A673 (cell line): ENCODE measurements at regions not wholly inside any gene's neighbourhood (a gene's known extent, or its start where the extent isn't known, plus 50 kb on each side); places are given as distances from the start of the nearest gene placed in this dataset.

Source experiments
- BruUV-seq: library from RNA; stranded (reverse); fragments of 400-500 nt; replicated peaks from 2 replicates; lab custom pipeline; 2021; lab: Mats Ljungman, UMichigan
- CTCF ChIA-PET: fragments of 300-600 bp; sonication (Branson Sonifier 250); formaldehyde crosslinking; loops from one replicate; lab custom pipeline; 2022; ENCODE audit warnings: antibody characterized with exemption; lab: Charles Lee
- POLR2A ChIA-PET: fragments of 300-600 bp; sonication (Branson Sonifier 250); formaldehyde crosslinking; loops from one replicate; lab custom pipeline; 2022; ENCODE audit warnings: antibody characterized with exemption; ENCODE audit not compliant: low non-redundant PET; lab: Charles Lee
- DNase-seq: peaks from one replicate; pipeline ENCODE4 v3.0.0-alpha.2; 2015; ENCODE audit warnings: low spot score
- H3K27ac ChIP-seq: fragments of 200-600 bp; sonication (generic); 2 replicates; pipeline ENCODE4 v1.5.1; 2016; ENCODE audit warnings: mixed run types, low read depth, mild to moderate bottlenecking, mixed read lengths, antibody characterized with exemption, low read length; ENCODE audit not compliant: poor library complexity, severe bottlenecking
- H3K27me3 ChIP-seq: fragments of 200-600 bp; sonication (generic); replicated peaks from 2 replicates; pipeline ENCODE4 v1.6.1; 2017; ENCODE audit warnings: mixed run types, low read depth, mild to moderate bottlenecking, mixed read lengths, antibody characterized with exemption, low read length; ENCODE audit not compliant: insufficient read depth, poor library complexity
- H3K36me3 ChIP-seq: fragments of 200-600 bp; sonication (generic); 2 replicates; pipeline ENCODE4 v1.6.1; 2016; ENCODE audit warnings: mixed run types, mild to moderate bottlenecking, mixed read lengths, antibody characterized with exemption, low read length; ENCODE audit not compliant: insufficient read depth, poor library complexity, severe bottlenecking
- H3K4me1 ChIP-seq: fragments of 200-600 bp; sonication (generic); 2 replicates; pipeline ENCODE4 v1.6.1; 2017; ENCODE audit warnings: mixed run types, mild to moderate bottlenecking, mixed read lengths, antibody characterized with exemption, low read length; ENCODE audit not compliant: insufficient read depth, poor library complexity, severe bottlenecking
- H3K4me3 ChIP-seq: fragments of 200-600 bp; sonication (generic); 2 replicates; pipeline ENCODE4 v1.5.1; 2016; ENCODE audit warnings: low read depth, mixed run types, mild to moderate bottlenecking, mixed read lengths, low read length; ENCODE audit not compliant: poor library complexity, severe bottlenecking
- H3K9me3 ChIP-seq: fragments of 200-600 bp; sonication (generic); 2 replicates; pipeline ENCODE4 v1.6.1; 2016; ENCODE audit warnings: mixed run types, low read depth, mild to moderate bottlenecking, mixed read lengths, antibody characterized with exemption, low read length; ENCODE audit not compliant: poor library complexity, severe bottlenecking
- EZH2 ChIP-seq: fragments of 200-600 bp; sonication (generic); IDR thresholded peaks from 2 replicates; pipeline ENCODE4 v1.6.1; 2017; ENCODE audit warnings: borderline replicate concordance, low read depth, mild to moderate bottlenecking, mixed read lengths, antibody characterized with exemption, low read length; ENCODE audit not compliant: poor library complexity, severe bottlenecking
- intact Hi-C: fragments of 100-400 bp; cut with micrococcal nuclease; formaldehyde crosslinking; loops from one replicate; pipeline ENCODE4 v1.10.0; 2022; ENCODE audit not compliant: unreplicated experiment
- TF ChIP-seq, protein P1 (sequence below): fragments of 300-800, 200-600 bp; sonication (generic); conservative IDR thresholded peaks from 2 replicates; pipeline ENCODE4 v1.5.1; 2017; ENCODE audit warnings: low read depth, mild to moderate bottlenecking, antibody characterized with exemption, low read length, moderate library complexity, mixed read lengths

- Histone ChIP-seq H3K4me1 (no peaks in the 10 kb centered on the region), H3K36me3 (no peaks in the 10 kb centered on the region), H3K27ac (no peak overlapping the region), H3K4me3 (no peak overlapping the region), H3K9me3 (peaks cover 4% of the 10 kb centered on the region), H3K27me3 (no peaks in the 10 kb centered on the region)
- ChIA-PET POLR2A (no interaction called here), CTCF (no interaction called here)
- intact Hi-C loops, result no loop called here
- TF ChIP-seq, protein P1, sequence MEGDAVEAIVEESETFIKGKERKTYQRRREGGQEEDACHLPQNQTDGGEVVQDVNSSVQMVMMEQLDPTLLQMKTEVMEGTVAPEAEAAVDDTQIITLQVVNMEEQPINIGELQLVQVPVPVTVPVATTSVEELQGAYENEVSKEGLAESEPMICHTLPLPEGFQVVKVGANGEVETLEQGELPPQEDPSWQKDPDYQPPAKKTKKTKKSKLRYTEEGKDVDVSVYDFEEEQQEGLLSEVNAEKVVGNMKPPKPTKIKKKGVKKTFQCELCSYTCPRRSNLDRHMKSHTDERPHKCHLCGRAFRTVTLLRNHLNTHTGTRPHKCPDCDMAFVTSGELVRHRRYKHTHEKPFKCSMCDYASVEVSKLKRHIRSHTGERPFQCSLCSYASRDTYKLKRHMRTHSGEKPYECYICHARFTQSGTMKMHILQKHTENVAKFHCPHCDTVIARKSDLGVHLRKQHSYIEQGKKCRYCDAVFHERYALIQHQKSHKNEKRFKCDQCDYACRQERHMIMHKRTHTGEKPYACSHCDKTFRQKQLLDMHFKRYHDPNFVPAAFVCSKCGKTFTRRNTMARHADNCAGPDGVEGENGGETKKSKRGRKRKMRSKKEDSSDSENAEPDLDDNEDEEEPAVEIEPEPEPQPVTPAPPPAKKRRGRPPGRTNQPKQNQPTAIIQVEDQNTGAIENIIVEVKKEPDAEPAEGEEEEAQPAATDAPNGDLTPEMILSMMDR, result no peak
- TF ChIP-seq EZH2, result no peak
- DNase-seq, result no peak
- no TSS peak for BruUV-seq
Observed at GRCh38 chr6:45759472-45759810, 256.2 kb downstream of the CLIC5 start.

GRCh38 chr6:45758787-45759471 lies 256.7 kb downstream of the CLIC5 start:
- H3K27me3 ChIP-seq, result no peaks in the 10 kb centered on the region
- H3K4me3 ChIP-seq, result no peak overlapping the region
- peaks cover 1% of the 10 kb centered on the region for H3K9me3 ChIP-seq
- no peaks in the 10 kb centered on the region for H3K36me3 ChIP-seq
- no peaks in the 10 kb centered on the region for H3K4me1 ChIP-seq
- intact Hi-C loops, result no loop called here
- H3K27ac ChIP-seq, result no peak overlapping the region
- ChIA-PET CTCF (no interaction called here), POLR2A (no interaction called here)
- TF ChIP-seq, protein P1, result no peak
- no peak for TF ChIP-seq EZH2
- DNase-seq, result no peak
- no TSS peak for BruUV-seq

DNA sequence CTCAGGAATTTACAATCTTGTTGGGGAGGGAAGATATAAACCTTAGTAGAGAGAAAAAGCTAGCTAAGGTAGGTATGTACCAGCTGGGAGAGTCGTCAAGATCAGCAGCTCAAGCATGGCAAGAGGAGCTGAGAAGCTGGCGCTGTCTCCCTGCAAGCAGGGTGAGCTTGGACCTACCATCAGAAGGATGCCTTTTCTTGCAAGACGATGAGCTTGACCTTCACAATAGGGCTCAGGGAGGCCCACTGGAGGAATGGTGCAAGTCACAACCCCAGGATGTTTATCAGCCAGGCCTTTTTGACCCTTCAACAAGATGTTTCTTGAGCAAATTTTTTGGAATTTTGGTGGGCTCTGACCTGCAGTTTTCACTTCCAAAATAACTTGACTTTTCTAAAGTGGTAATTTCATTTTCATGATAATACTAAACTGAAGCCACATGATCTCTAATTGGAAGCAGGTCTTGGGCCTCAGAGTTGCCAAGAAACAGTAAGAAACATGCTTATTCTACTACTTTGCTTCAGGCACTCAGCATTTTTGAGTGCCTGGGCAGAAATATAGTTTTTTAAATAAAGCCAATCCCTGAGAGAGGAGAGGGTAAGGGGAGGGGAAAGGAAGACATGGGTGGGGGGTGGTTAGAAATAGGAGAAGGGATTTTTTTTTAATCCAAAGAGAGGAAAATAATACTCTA lies 258.1 kb downstream of the CLIC5 start:
- CTCF ChIA-PET, result no interaction called here
- H3K27ac ChIP-seq, result no peak overlapping the region
- H3K27me3 ChIP-seq, result no peaks in the 10 kb centered on the region
- POLR2A ChIA-PET, result no interaction called here
- TF ChIP-seq, protein P1, result no peak
- TF ChIP-seq EZH2, result no peak
- DNase-seq, result no peak
- intact Hi-C loops, result no loop called here
- H3K9me3 ChIP-seq, result no peaks in the 10 kb centered on the region
- H3K4me3 ChIP-seq, result no peak overlapping the region
- no peaks in the 10 kb centered on the region for H3K4me1 ChIP-seq
- H3K36me3 ChIP-seq, result no peaks in the 10 kb centered on the region
- BruUV-seq, result no TSS peak
